BE2C (cell line): ENCODE measurements at regions not wholly inside any gene's neighbourhood (a gene's known extent, or its start where the extent isn't known, plus 50 kb on each side); places are given as distances from the start of the nearest gene placed in this dataset.

Experiments
- DNase-seq: peaks from one replicate; pipeline ENCODE4 v3.0.0-alpha.2; 2020
- H3K27me3 ChIP-seq: fragments of 250-450 bp; sonication (Bioruptor Pico); 2 replicates; pipeline ENCODE4 v1.5.1; 2020; ENCODE audit warnings: mild to moderate bottlenecking
- H3K36me3 ChIP-seq: fragments of 250-450 bp; sonication (Bioruptor Pico); 2 replicates; pipeline ENCODE4 v1.5.1; 2020; ENCODE audit warnings: mild to moderate bottlenecking
- H3K4me1 ChIP-seq: fragments of 250-450 bp; sonication (Bioruptor Pico); 2 replicates; pipeline ENCODE4 v1.5.1; 2020
- H3K4me3 ChIP-seq: 2 replicates; pipeline ENCODE4 v1.5.1; 2011; ENCODE audit warnings: low read depth, low read length
- H3K9me3 ChIP-seq: fragments of 250-450 bp; sonication (Bioruptor Pico); 2 replicates; pipeline ENCODE4 v1.5.1; 2020
- TF ChIP-seq, protein P1 (sequence below): IDR thresholded peaks from 2 replicates; pipeline ENCODE4 v1.5.1; 2012; ENCODE audit warnings: mild to moderate bottlenecking, low read depth, low read length

DNA sequence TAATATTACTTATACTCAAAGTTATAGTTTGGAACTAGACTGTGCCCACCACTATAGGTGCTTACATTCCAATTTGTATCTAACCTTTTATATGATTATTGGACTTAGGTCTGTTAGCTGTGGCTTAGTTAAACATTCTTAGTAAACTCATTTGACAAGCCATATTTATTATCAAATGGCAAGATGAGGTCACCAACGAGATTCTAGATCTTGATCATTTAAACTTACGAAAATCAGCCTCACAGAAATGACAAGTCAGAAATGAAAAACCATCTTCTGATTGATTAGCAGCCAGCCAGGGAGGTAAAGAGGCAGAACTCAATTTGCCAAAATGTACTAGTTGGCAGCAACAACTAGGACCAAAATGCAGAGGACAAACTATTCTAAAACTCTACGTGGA is 100.4 kb upstream of the STK17B start:
- H3K36me3 ChIP-seq: no peaks in the 10 kb centered on the region
- no peaks in the 10 kb centered on the region for H3K27me3 ChIP-seq
- DNase-seq: no peak
- TF ChIP-seq, protein P1, sequence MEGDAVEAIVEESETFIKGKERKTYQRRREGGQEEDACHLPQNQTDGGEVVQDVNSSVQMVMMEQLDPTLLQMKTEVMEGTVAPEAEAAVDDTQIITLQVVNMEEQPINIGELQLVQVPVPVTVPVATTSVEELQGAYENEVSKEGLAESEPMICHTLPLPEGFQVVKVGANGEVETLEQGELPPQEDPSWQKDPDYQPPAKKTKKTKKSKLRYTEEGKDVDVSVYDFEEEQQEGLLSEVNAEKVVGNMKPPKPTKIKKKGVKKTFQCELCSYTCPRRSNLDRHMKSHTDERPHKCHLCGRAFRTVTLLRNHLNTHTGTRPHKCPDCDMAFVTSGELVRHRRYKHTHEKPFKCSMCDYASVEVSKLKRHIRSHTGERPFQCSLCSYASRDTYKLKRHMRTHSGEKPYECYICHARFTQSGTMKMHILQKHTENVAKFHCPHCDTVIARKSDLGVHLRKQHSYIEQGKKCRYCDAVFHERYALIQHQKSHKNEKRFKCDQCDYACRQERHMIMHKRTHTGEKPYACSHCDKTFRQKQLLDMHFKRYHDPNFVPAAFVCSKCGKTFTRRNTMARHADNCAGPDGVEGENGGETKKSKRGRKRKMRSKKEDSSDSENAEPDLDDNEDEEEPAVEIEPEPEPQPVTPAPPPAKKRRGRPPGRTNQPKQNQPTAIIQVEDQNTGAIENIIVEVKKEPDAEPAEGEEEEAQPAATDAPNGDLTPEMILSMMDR: no peak
- H3K9me3 ChIP-seq: no peaks in the 10 kb centered on the region
- H3K4me1 ChIP-seq: peaks cover 23% of the 10 kb centered on the region
- H3K4me3 ChIP-seq: no peak overlapping the region

GRCh38 chr2:196274387-196274809 is 103.0 kb upstream of the STK17B start:
- H3K9me3 ChIP-seq: no peaks in the 10 kb centered on the region
- H3K27me3 ChIP-seq: no peaks in the 10 kb centered on the region
- TF ChIP-seq, protein P1: no peak
- no peak overlapping the region for H3K4me3 ChIP-seq
- H3K4me1 ChIP-seq: peaks cover 14% of the 10 kb centered on the region
- H3K36me3 ChIP-seq: no peaks in the 10 kb centered on the region
- DNase-seq: peak; percentile 16

DNA sequence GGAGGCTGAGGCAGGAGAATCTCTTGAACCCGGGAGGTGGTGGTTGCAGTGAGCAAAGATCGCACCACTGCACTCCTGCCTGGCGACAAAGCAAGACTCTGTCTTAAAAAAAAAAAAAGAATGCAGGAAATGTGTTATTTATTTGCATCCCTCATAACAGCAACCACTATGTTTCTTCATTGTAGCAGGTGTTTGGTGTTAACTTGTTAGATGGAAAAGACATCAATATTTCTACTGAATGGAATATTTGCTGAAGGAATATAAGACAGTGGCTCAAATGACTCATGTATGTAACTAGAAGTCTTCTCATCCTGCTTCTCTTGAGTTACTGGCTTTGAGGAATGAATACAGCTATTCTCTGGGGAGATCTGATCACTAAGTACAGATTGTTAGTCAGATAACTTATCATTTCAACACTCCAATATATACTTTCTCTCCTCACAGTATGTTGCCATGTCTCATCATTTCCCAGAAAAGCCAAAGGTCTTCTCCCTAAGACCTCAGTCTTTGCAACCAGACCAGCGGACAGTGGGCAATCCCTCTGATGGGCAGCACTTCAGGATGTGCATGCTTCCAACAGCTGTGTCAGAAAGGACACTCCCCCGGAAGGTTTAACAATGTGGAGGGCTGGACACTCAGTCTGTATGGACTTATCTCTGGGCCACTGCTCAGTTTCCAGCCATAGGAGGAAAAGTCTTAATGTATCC is 104.4 kb upstream of the STK17B start:
- TF ChIP-seq, protein P1: no peak
- no peak overlapping the region for H3K4me3 ChIP-seq
- peaks cover 14% of the 10 kb centered on the region for H3K4me1 ChIP-seq
- H3K27me3 ChIP-seq: no peaks in the 10 kb centered on the region
- no peaks in the 10 kb centered on the region for H3K9me3 ChIP-seq
- no peaks in the 10 kb centered on the region for H3K36me3 ChIP-seq
- no peak for DNase-seq

DNA sequence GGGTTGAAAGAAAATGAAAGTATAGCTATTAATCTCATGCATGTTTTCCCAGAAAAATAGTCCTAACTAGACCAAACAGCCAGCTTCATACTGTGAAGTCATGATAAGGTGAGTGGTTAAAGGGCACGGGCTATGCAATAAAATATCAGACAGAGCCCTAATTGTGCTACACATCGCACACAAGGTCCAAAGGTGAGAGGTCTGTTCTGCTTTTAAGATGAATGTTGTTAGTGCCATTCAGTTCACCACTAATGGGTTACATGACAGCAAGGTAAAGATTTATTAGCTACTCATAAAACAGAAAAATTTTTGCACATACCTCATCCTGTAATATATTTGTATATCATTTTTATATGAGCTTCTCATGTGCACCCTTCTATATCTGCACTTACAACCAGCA is 105.0 kb upstream of the STK17B start:
- DNase-seq: no peak
- H3K4me3 ChIP-seq: no peak overlapping the region
- peaks cover 14% of the 10 kb centered on the region for H3K4me1 ChIP-seq
- H3K9me3 ChIP-seq: no peaks in the 10 kb centered on the region
- no peaks in the 10 kb centered on the region for H3K36me3 ChIP-seq
- TF ChIP-seq, protein P1: no peak
- no peaks in the 10 kb centered on the region for H3K27me3 ChIP-seq

DNA sequence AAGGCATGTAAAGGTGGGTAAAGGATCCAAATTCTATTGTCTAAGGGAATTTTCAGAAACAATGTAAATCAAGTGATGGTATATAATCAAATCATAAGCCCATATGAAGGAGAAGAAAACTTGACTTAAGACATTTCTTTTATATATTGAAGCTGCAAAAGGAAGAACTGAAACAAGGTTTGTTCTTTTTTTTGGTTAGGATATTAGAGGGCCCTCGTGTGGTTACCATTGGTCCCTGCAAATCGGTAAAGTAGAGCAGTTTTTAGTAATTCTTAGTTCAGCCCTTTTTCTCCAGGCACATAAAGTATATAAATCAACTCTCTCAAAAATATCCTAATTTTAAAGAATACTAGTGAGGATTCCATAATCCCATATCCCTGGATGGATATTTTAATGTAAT is 105.6 kb upstream of the STK17B start:
- DNase-seq: no peak
- TF ChIP-seq, protein P1: peak; percentile 60

DNA sequence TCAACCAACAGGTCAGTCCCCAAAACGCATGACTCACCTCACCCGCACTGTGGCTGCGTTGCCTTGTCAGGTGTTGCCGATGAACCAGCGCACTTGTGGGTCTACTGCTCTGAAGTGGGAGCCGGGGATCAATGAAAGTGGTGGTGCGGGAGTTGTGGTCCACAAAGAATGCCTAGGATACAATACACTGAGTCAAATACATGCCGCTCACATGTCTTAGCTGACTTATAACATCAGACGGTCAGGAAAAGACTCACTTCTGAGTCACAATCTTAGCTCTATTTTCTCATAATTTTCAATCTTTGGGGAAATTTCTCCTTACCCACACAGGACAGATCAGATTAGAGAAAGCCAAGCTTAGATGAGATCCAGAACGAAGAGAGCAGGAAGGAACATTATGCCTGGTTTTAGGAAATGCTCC is 107.1 kb upstream of the STK17B start:
- no peaks in the 10 kb centered on the region for H3K36me3 ChIP-seq
- peaks cover 14% of the 10 kb centered on the region for H3K4me1 ChIP-seq
- no peak overlapping the region for H3K4me3 ChIP-seq
- H3K27me3 ChIP-seq: no peaks in the 10 kb centered on the region
- H3K9me3 ChIP-seq: no peaks in the 10 kb centered on the region
- TF ChIP-seq, protein P1: no peak
- DNase-seq: no peak

More for the DNA sequence above, 105.6 kb upstream of the STK17B start:
- Histone ChIP-seq H3K9me3 (no peaks in the 10 kb centered on the region), H3K4me1 (peaks cover 14% of the 10 kb centered on the region), H3K36me3 (no peaks in the 10 kb centered on the region), H3K27me3 (no peaks in the 10 kb centered on the region), H3K4me3 (no peak overlapping the region)
